Osteoblast (primary cell): ENCODE measurements at regions not wholly inside any gene's neighbourhood (a gene's known extent, or its start where the extent isn't known, plus 50 kb on each side); places are given as distances from the start of the nearest gene placed in this dataset.
"Not testable (repeated sequence)": the region's sequence is repeated elsewhere in the genome, so short reads cannot be mapped to it uniquely, and the experiment has no call there.

Experiments used
- DNase-seq: peaks from one replicate; pipeline ENCODE4 v3.0.0; 2011; ENCODE audit warnings: low spot score, mixed read lengths; ENCODE audit not compliant: insufficient read length; ENCODE audit errors: missing footprints
- H2AFZ ChIP-seq: 2 replicates; pipeline ENCODE4 v1.6.0; 2011; ENCODE audit warnings: mild to moderate bottlenecking, low read length
- H3K27ac ChIP-seq: 2 replicates; pipeline ENCODE4 v1.5.1; 2011; ENCODE audit warnings: mild to moderate bottlenecking, low read depth, low read length, moderate library complexity
- H3K27me3 ChIP-seq: 2 replicates; pipeline ENCODE4 v1.6.0; 2012; ENCODE audit warnings: mild to moderate bottlenecking, control low read depth, inconsistent platforms, low read length, moderate library complexity; ENCODE audit not compliant: insufficient read depth
- H3K36me3 ChIP-seq: 2 replicates; pipeline ENCODE4 v1.5.1; 2011; ENCODE audit warnings: mild to moderate bottlenecking, low read length, control low read depth, moderate library complexity; ENCODE audit not compliant: insufficient read depth
- H3K4me1 ChIP-seq: 2 replicates; pipeline ENCODE4 v1.5.1; 2011; ENCODE audit warnings: mild to moderate bottlenecking, low read length, control low read depth, moderate library complexity; ENCODE audit not compliant: insufficient read depth
- H3K4me2 ChIP-seq: 2 replicates; pipeline ENCODE4 v1.6.0; 2011; ENCODE audit warnings: mild to moderate bottlenecking, low read length; ENCODE audit not compliant: insufficient read depth
- H3K4me3 ChIP-seq: fragments of 200-600 bp; sonication (generic); 3 replicates; pipeline ENCODE4 v1.5.1; 2012; ENCODE audit warnings: mild to moderate bottlenecking, low read length, inconsistent platforms; ENCODE audit not compliant: insufficient read depth
- H3K79me2 ChIP-seq: 2 replicates; pipeline ENCODE4 v1.6.0; 2012; ENCODE audit warnings: mild to moderate bottlenecking, low read length, control low read depth, inconsistent platforms; ENCODE audit not compliant: insufficient read depth
- H3K9me3 ChIP-seq: 2 replicates; pipeline ENCODE4 v1.5.1; 2011; ENCODE audit warnings: low read depth, low read length, control low read depth
- H4K20me1 ChIP-seq: 2 replicates; pipeline ENCODE4 v1.6.0; 2012; ENCODE audit warnings: mild to moderate bottlenecking, low read length, control low read depth; ENCODE audit not compliant: insufficient read depth
- CTCF ChIP-seq: IDR thresholded peaks from 2 replicates; pipeline ENCODE4 v1.5.1; 2011; ENCODE audit warnings: mild to moderate bottlenecking, low read depth, low read length, moderate library complexity; ENCODE audit errors: extremely low read depth

GRCh38 chrX:116749943-116750342 is 287.2 kb upstream of the CT83 start:
- DNase-seq = no peak
- no peak overlapping the region for H3K4me2 ChIP-seq

GRCh38 chrX:116732214-116732613 is 269.4 kb upstream of the CT83 start:
- TF ChIP-seq CTCF = no peak
- no peak overlapping the region for H3K4me2 ChIP-seq
- no peaks in the 10 kb centered on the region for H4K20me1 ChIP-seq
- no peaks in the 10 kb centered on the region for H3K4me1 ChIP-seq
- H3K9me3 ChIP-seq = no peaks in the 10 kb centered on the region
- no peak overlapping the region for H3K27ac ChIP-seq
- H3K36me3 ChIP-seq = no peaks in the 10 kb centered on the region
- H3K4me3 ChIP-seq = no peak overlapping the region
- no peaks in the 10 kb centered on the region for H3K79me2 ChIP-seq
- DNase-seq = no peak
- H2AFZ ChIP-seq = no peak overlapping the region
- H3K27me3 ChIP-seq = no peaks in the 10 kb centered on the region

More at GRCh38 chrX:116749943-116750342, 287.2 kb upstream of the CT83 start:
- H4K20me1 ChIP-seq = no peaks in the 10 kb centered on the region
- no peaks in the 10 kb centered on the region for H3K79me2 ChIP-seq
- no peaks in the 10 kb centered on the region for H3K4me1 ChIP-seq
- H3K27me3 ChIP-seq = no peaks in the 10 kb centered on the region
- H3K27ac ChIP-seq = no peak overlapping the region
- TF ChIP-seq CTCF = no peak
- no peaks in the 10 kb centered on the region for H3K36me3 ChIP-seq
- no peaks in the 10 kb centered on the region for H3K9me3 ChIP-seq
- no peak overlapping the region for H2AFZ ChIP-seq
- H3K4me3 ChIP-seq = no peak overlapping the region

DNA sequence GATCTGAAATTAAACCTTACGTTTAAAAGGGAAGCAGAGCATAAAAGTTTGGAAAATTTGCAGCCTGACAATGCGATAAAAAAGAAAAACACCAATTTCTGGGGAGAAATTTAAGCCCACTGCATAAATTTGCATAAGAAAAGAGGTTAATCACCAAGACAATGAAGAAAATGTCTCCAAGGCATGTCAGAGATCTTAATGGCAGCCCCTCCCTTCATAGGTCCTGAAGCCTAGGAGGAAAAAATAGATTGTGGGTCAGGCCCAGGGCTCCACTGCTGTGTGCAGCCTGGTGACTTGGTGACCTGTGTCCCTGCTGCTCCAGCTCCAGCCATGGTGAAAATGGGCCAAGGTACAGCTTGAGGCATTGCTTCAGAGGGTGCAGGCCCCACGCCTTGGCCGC is 264.0 kb upstream of the CT83 start:
- Histone ChIP-seq H3K79me2 (no peaks in the 10 kb centered on the region), H3K27me3 (no peaks in the 10 kb centered on the region), H3K9me3 (no peaks in the 10 kb centered on the region), H2AFZ (no peak overlapping the region), H3K27ac (no peak overlapping the region), H3K4me3 (no peak overlapping the region), H3K4me1 (no peaks in the 10 kb centered on the region), H4K20me1 (no peaks in the 10 kb centered on the region), H3K36me3 (no peaks in the 10 kb centered on the region), H3K4me2 (no peak overlapping the region)
- no peak for DNase-seq
- no peak for TF ChIP-seq CTCF

DNA sequence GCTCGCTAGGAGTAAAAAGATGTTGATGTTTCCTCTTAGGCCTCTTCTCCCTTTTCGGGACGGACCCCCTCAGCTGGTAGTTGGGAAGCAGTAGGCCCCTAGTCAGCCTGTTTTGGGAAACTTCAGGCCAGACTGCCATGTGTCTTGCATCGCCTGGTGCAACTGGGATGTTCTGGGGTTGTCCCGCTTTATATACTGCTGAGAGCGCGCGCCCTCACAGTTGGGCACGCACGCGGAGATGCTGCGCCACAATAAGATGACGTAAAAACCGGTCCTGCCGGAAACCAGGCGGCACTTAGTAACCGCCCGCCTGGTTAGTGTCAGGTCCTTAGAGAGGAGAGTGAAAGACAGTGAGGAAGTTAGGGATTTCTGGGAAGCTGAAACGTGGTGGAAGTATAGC is 231.3 kb upstream of the CT83 start:
- no peak overlapping the region for H3K4me2 ChIP-seq
- H3K79me2 ChIP-seq = no peaks in the 10 kb centered on the region
- H3K27me3 ChIP-seq = no peaks in the 10 kb centered on the region
- H3K4me1 ChIP-seq = no peaks in the 10 kb centered on the region
- no peak overlapping the region for H3K27ac ChIP-seq
- no peak overlapping the region for H2AFZ ChIP-seq
- no peak overlapping the region for H3K4me3 ChIP-seq
- TF ChIP-seq CTCF = no peak
- H4K20me1 ChIP-seq = no peaks in the 10 kb centered on the region
- H3K36me3 ChIP-seq = no peaks in the 10 kb centered on the region
- H3K9me3 ChIP-seq = no peaks in the 10 kb centered on the region
- DNase-seq = peak; percentile 18

- DNase-seq, H4K20me1 ChIP-seq, H3K9me3 ChIP-seq, H2AFZ ChIP-seq, H3K36me3 ChIP-seq, H3K27me3 ChIP-seq, H3K4me3 ChIP-seq, H3K27ac ChIP-seq, H3K4me2 ChIP-seq, H3K79me2 ChIP-seq, H3K4me1 ChIP-seq: not testable (repeated sequence)
These were observed 216.8 kb upstream of the CT83 start for GRCh38 chrX:116679544-116679943.
